Duodenal mucosa (tissue), 2 donors: ENCODE measurements at regions not wholly inside any gene's neighbourhood (a gene's known extent, or its start where the extent isn't known, plus 50 kb on each side); places are given as distances from the start of the nearest gene placed in this dataset.
"Not testable (repeated sequence)": the region's sequence is repeated elsewhere in the genome, so short reads cannot be mapped to it uniquely, and the experiment has no call there.

Experiments used
- H3K27ac ChIP-seq: one replicate; pipeline ENCODE4 v1.7.0; 2013; ENCODE audit warnings: low read depth, low read length
- H3K27me3 ChIP-seq, 2 donors: one replicate each; pipeline ENCODE4 v1.7.0; 2013; ENCODE audit warnings: low read length in 2 of 2, control low read depth in 1 of 2; ENCODE audit not compliant: insufficient read depth in 2 of 2, control insufficient read depth in 1 of 2
- H3K36me3 ChIP-seq, 2 donors: one replicate each; pipeline ENCODE4 v1.7.0; 2013; ENCODE audit warnings: low read length in 2 of 2, control low read depth in 1 of 2; ENCODE audit not compliant: insufficient read depth in 2 of 2, control insufficient read depth in 1 of 2
- H3K4me1 ChIP-seq, 2 donors: one replicate each; pipeline ENCODE4 v1.7.0; 2013; ENCODE audit warnings: low read length in 2 of 2, control low read depth in 1 of 2; ENCODE audit not compliant: insufficient read depth in 2 of 2, control insufficient read depth in 1 of 2
- H3K4me3 ChIP-seq, 2 donors: one replicate each; pipeline ENCODE4 v1.7.0; 2013; ENCODE audit warnings: low read length in 2 of 2, low read depth in 1 of 2
- H3K9ac ChIP-seq, 2 donors: one replicate each; pipeline ENCODE4 v1.7.0; 2013; ENCODE audit warnings: low read length in 2 of 2, low read depth in 1 of 2
- H3K9me3 ChIP-seq, 2 donors: one replicate each; pipeline ENCODE4 v1.7.0; 2013; ENCODE audit warnings: low read length in 2 of 2, control low read depth in 1 of 2; ENCODE audit not compliant: control insufficient read depth in 1 of 2

DNA sequence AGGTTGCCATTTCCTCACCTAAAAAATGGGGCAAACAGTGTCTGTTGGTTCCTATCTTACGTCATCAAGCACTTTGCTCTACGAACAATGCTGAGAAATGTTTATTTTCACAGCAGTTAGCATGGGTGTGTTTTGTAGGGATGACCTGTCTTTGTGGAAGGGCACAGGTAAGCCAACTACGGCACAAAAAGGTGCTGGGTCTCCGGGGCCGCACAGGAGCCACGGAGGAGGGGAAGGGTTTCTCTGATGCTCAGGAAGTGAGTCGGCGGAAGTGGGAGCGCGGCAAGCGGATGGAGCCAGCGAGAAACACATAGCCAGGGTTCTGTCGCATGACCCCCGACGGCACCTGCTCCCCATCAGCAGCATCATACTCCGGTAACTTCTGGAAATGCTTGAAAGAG is 65.6 kb upstream of the TCL1B start:
- peak overlapping the region in 1 of 2 donors; percentile 35 for H3K4me3 ChIP-seq
- no peaks in the 10 kb centered on the region for H3K4me1 ChIP-seq
- H3K9me3 ChIP-seq, result no peaks in the 10 kb centered on the region
- no peaks in the 10 kb centered on the region for H3K27me3 ChIP-seq
- H3K36me3 ChIP-seq, result no peaks in the 10 kb centered on the region
- no peak overlapping the region for H3K9ac ChIP-seq
- H3K27ac ChIP-seq, result no peak overlapping the region

DNA sequence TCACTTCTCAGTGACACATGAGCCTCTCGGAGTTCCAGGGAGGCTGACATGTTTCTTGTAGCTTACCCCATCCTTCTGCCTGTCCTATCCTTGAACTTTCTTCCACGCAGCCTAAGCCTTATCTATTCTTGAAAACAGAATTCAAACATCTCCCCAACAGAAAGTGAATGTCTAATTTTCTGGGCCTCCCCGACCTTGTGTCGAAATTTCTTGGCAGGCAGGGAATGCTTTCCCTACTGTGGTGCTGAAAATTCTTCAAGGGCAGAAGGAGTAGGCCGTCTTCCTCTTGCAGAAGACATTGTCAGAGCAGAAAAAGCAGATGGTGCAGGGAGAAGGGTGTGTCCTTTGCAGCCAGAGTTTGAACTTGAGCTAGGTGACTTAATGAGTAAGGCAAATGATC is 63.0 kb upstream of the TCL1B start:
- Histone ChIP-seq H3K9me3 (no peaks in the 10 kb centered on the region), H3K27me3 (no peaks in the 10 kb centered on the region), H3K4me1 (no peaks in the 10 kb centered on the region), H3K9ac (no peak overlapping the region), H3K4me3 (no peak overlapping the region), H3K27ac (no peak overlapping the region), H3K36me3 (no peaks in the 10 kb centered on the region)

DNA sequence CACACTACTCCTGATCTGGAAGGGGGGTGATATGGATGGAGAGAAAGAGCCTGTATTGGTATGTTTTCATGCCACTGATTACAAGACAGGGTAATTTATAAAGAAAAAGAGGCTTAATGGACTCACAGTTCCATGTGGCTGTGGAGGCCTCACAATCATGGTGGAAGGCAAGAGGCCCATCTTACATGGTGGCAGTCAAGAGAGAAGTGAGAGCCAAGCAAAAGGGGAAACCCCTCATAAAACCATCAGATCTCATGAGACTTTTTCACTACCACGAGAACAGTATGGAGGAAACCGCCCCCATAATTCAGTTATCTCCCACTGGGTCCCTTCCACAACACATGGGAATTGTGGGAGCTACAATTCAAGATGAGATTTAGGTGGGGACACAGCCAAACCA is 60.5 kb upstream of the TCL1B start:
- H3K27ac ChIP-seq, H3K9ac ChIP-seq, H3K4me3 ChIP-seq, H3K4me1 ChIP-seq, H3K27me3 ChIP-seq, H3K36me3 ChIP-seq, H3K9me3 ChIP-seq: not testable (repeated sequence)

DNA sequence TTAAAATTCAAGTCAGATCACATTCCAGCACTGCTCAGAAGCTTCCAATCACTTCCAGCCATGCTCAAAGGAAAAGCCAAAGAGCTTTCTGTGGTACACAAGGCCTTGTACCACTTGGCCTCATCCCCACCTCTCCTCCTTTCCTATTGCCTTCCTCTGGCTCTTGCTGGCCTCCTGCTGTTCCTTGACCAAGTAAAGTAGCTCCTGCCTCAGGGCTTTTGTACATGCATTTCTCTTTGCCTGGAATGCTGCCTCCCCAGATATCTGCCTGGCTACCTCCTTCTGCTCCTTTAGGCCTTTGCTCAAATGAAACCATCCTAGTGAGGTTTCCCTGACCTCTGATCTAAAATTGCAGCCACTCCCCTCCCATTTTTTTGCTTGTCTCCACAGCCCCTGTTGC is 51.2 kb upstream of the TCL1B start:
- Histone ChIP-seq H3K27ac (no peak overlapping the region), H3K36me3 (no peaks in the 10 kb centered on the region), H3K9me3 (no peaks in the 10 kb centered on the region), H3K4me3 (no peak overlapping the region), H3K9ac (no peak overlapping the region), H3K27me3 (no peaks in the 10 kb centered on the region), H3K4me1 (no peaks in the 10 kb centered on the region)
